Endothelial cell of umbilical vein (primary cell): ENCODE measurements at regions not wholly inside any gene's neighbourhood (a gene's known extent, or its start where the extent isn't known, plus 50 kb on each side); places are given as distances from the start of the nearest gene placed in this dataset.

Experiments
- CTCF ChIP-seq, 2 donors: IDR thresholded peaks; 1 replicate in 1 of 2; 2 replicates in 1 of 2; pipeline ENCODE4 v1.5.1; 2011; ENCODE audit warnings: low read length in 2 of 2, mild to moderate bottlenecking in 2 of 2, moderate library complexity in 2 of 2, control low read depth in 1 of 2, inconsistent platforms in 1 of 2, low read depth in 1 of 2; ENCODE audit not compliant: insufficient read depth in 1 of 2; ENCODE audit errors: extremely low read depth in 1 of 2
- EZH2 ChIP-seq: IDR thresholded peaks from 2 replicates; pipeline ENCODE4 v1.6.1; 2012; ENCODE audit warnings: borderline replicate concordance, low read depth, mild to moderate bottlenecking, moderate library complexity, low read length, inconsistent platforms; ENCODE audit not compliant: severe bottlenecking
- FOS ChIP-seq: IDR thresholded peaks from 2 replicates; pipeline ENCODE4 v1.6.1; 2011; ENCODE audit warnings: mild to moderate bottlenecking, low read length, moderate library complexity, borderline replicate concordance; ENCODE audit not compliant: insufficient read depth
- JUN ChIP-seq: IDR thresholded peaks from 2 replicates; pipeline ENCODE4 v1.6.1; 2011; ENCODE audit warnings: borderline replicate concordance, low read depth; ENCODE audit not compliant: insufficient read length, insufficient read depth
- POLR2A ChIP-seq: IDR thresholded peaks from 2 replicates; pipeline ENCODE4 v1.6.1; 2012; ENCODE audit warnings: low read depth, mild to moderate bottlenecking, control low read depth, low read length
- POLR2AphosphoS5 ChIP-seq: IDR thresholded peaks from 2 replicates; pipeline ENCODE4 v1.6.1; 2012; ENCODE audit warnings: low read depth, mild to moderate bottlenecking, control low read depth, low read length, moderate library complexity; ENCODE audit not compliant: insufficient read depth

DNA sequence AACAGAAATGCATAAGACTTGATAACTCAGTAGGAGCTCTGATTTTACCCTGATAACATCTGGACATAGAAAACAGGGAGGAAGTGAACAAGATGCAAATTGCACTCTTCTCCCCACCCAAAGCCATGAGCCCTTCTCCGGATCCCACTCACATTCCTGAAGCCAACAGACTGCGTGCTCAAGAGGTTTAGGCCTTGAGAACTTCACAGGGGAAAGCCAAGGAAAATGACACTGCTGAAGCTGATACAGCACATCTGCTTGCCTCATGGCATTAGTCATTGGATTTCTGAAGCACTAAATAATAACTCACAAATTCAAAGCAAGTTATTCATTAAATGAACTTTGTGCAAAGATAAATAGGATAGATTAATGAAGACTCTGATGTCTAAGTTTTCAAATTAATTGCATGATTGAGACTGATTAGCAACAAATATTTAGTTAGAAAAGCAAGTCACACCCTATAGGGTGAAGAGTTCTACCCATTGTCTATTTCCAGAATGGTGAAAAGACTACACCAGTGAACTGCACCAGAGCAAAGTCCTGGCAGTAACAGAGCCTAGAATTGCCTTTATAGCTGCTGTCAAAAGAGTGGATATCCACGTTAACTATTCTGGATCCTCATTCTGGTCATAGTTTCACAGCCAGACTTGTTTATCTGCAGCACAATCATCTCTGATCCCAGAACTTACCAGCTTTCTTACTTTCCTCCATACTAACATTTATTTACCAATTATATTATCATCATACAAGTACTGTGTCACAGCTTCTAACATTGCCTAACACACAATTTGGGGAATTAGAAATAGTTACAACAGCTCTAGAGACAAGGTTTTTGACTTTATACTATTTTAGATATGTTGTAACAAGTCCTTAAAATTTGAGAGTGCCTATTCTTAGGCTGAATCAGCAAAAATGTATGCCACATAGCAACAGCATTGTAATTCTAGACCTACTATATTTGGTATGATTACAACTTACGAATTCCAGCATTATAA is 432.1 kb upstream of the RGMB start:
- TF ChIP-seq CTCF (IDR thresholded peaks at IDR 0.05; ENCODE audit: extremely low read depth in 1 of 2, insufficient read depth in 1 of 2, low read depth in 1 of 2, low read length in 2 of 2): no peak
- TF ChIP-seq POLR2A: no peak
- no peak for TF ChIP-seq EZH2
- no peak for TF ChIP-seq POLR2AphosphoS5
- no peak for TF ChIP-seq FOS
- no peak for TF ChIP-seq JUN
